ENCODE measurements at regions not wholly inside any gene's neighbourhood (a gene's known extent, or its start where the extent isn't known, plus 50 kb on each side); places are given as distances from the start of the nearest gene placed in this dataset.

GRCh38 chr22:25485626-25486545 lies 78.6 kb upstream of the GRK3 start:
- H3K36me3 ChIP-seq (ENCODE audit: control insufficient read depth in 4 of 4, insufficient read depth in 3 of 4, low read depth in 1 of 4, low read length in 3 of 4): peaks cover 0 to 3% (median 0%) of the 10 kb centered on the region in 4 donors

GRCh38 chr22:25487508-25487907 lies 77.0 kb upstream of the GRK3 start:
- no peak overlapping the region for H3K27ac ChIP-seq (ENCODE audit: low read depth in 1 of 2, low read length in 2 of 2)
- no peak for DNase-seq (ENCODE audit: low spot score)
- H3K4me3 ChIP-seq (ENCODE audit: low read depth in 1 of 3, low read length in 3 of 3): no peak overlapping the region
- no peaks in the 10 kb centered on the region for H3K9me3 ChIP-seq (ENCODE audit: control insufficient read depth in 4 of 4, low read length in 3 of 4)
- H3K27me3 ChIP-seq (ENCODE audit: control insufficient read depth in 4 of 4, insufficient read depth in 4 of 4, low read length in 3 of 4): no peaks in the 10 kb centered on the region
- no peak overlapping the region for H3K9ac ChIP-seq (ENCODE audit: low read depth in 1 of 2, low read length in 2 of 2)
- WGBS: 96% methylated on average over 6 of the region's 6 CpGs
- peaks cover 0 to 3% (median 0%) of the 10 kb centered on the region in 4 donors for H3K36me3 ChIP-seq (ENCODE audit: control insufficient read depth in 4 of 4, insufficient read depth in 3 of 4, low read depth in 1 of 4, low read length in 3 of 4)
- H3K4me1 ChIP-seq (ENCODE audit: control insufficient read depth in 4 of 4, insufficient read depth in 4 of 4, low read length in 3 of 4): peaks cover 0 to 2% (median 0%) of the 10 kb centered on the region in 4 donors
- no peak for TF ChIP-seq NR2F2 (IDR thresholded peaks at IDR 0.05)
- no peak for TF ChIP-seq HNF4G (IDR thresholded peaks at IDR 0.05)
- no peak for TF ChIP-seq TAF1 (conservative IDR thresholded peaks at IDR 0.05)
- TF ChIP-seq ATF3 (IDR thresholded peaks at IDR 0.05): no peak
- no peak for TF ChIP-seq CTCF (IDR thresholded peaks at IDR 0.05; ENCODE audit: low read depth, low read length, missing input control)
- no peak for TF ChIP-seq HNF4A (conservative IDR thresholded peaks at IDR 0.05)
- no peak for TF ChIP-seq JUND (IDR thresholded peaks at IDR 0.05)
- TF ChIP-seq YY1 (IDR thresholded peaks at IDR 0.05): no peak
- no peak for TF ChIP-seq FOXA1 (IDR thresholded peaks at IDR 0.05)
- TF ChIP-seq MAX (IDR thresholded peaks at IDR 0.05): no peak
- no peak for TF ChIP-seq FOXA2 (IDR thresholded peaks at IDR 0.05)
- no peak for TF ChIP-seq RXRA (IDR thresholded peaks at IDR 0.05)
- no peak for TF ChIP-seq RAD21 (IDR thresholded peaks at IDR 0.05)
- no peak for TF ChIP-seq GABPA (IDR thresholded peaks at IDR 0.05 in 1 of 2, conservative IDR thresholded peaks at IDR 0.05 in 1 of 2)
- no peak for TF ChIP-seq ZBTB33 (IDR thresholded peaks at IDR 0.05)

More at GRCh38 chr22:25485626-25486545, 78.6 kb upstream of the GRK3 start:
- Histone ChIP-seq H3K27ac (ENCODE audit: low read depth in 1 of 2, low read length in 2 of 2) (no peak overlapping the region), H3K9me3 (ENCODE audit: control insufficient read depth in 4 of 4, low read length in 3 of 4) (no peaks in the 10 kb centered on the region), H3K9ac (ENCODE audit: low read depth in 1 of 2, low read length in 2 of 2) (no peak overlapping the region), H3K4me1 (ENCODE audit: control insufficient read depth in 4 of 4, insufficient read depth in 4 of 4, low read length in 3 of 4) (peaks cover 0 to 2% (median 0%) of the 10 kb centered on the region in 4 donors), H3K27me3 (ENCODE audit: control insufficient read depth in 4 of 4, insufficient read depth in 4 of 4, low read length in 3 of 4) (no peaks in the 10 kb centered on the region), H3K4me3 (ENCODE audit: low read depth in 1 of 3, low read length in 3 of 3) (no peak overlapping the region)
- DNase-seq (ENCODE audit: low spot score): no peak
- WGBS: 93% methylated on average over 7 of the region's 7 CpGs
- no peak for TF ChIP-seq FOXA2 (IDR thresholded peaks at IDR 0.05)
- no peak for TF ChIP-seq ZBTB33 (IDR thresholded peaks at IDR 0.05)
- no peak for TF ChIP-seq SP1 (IDR thresholded peaks at IDR 0.05)
- no peak for TF ChIP-seq YY1 (IDR thresholded peaks at IDR 0.05)
- TF ChIP-seq RAD21 (IDR thresholded peaks at IDR 0.05): no peak
- TF ChIP-seq RXRA (IDR thresholded peaks at IDR 0.05): no peak
- TF ChIP-seq JUND (IDR thresholded peaks at IDR 0.05): no peak
- no peak for TF ChIP-seq FOXA1 (IDR thresholded peaks at IDR 0.05)
- no peak for TF ChIP-seq ATF3 (IDR thresholded peaks at IDR 0.05)
- no peak for TF ChIP-seq TAF1 (conservative IDR thresholded peaks at IDR 0.05)
